HG02938 (cell line): ENCODE measurements at regions not wholly inside any gene's neighbourhood (a gene's known extent, or its start where the extent isn't known, plus 50 kb on each side); places are given as distances from the start of the nearest gene placed in this dataset.

Experiments
- ATAC-seq: cut with Tn5 transposase; IDR thresholded peaks from one replicate; pipeline ENCODE4 v1.9.1; 2021; ENCODE audit warnings: mild to moderate bottlenecking, moderate library complexity; ENCODE audit not compliant: unreplicated experiment

GRCh38 chr12:90100579-90100978 lies 391.9 kb upstream of the ATP2B1 start:
- no peak for ATAC-seq

GRCh38 chr12:90099288-90099687 lies 390.6 kb upstream of the ATP2B1 start:
- no peak for ATAC-seq

- ATAC-seq = no peak
Measured at GRCh38 chr12:90098132-90098779, 389.6 kb upstream of the ATP2B1 start.

- ATAC-seq = no peak
Measured at GRCh38 chr12:90091809-90092208, 383.2 kb upstream of the ATP2B1 start.

DNA sequence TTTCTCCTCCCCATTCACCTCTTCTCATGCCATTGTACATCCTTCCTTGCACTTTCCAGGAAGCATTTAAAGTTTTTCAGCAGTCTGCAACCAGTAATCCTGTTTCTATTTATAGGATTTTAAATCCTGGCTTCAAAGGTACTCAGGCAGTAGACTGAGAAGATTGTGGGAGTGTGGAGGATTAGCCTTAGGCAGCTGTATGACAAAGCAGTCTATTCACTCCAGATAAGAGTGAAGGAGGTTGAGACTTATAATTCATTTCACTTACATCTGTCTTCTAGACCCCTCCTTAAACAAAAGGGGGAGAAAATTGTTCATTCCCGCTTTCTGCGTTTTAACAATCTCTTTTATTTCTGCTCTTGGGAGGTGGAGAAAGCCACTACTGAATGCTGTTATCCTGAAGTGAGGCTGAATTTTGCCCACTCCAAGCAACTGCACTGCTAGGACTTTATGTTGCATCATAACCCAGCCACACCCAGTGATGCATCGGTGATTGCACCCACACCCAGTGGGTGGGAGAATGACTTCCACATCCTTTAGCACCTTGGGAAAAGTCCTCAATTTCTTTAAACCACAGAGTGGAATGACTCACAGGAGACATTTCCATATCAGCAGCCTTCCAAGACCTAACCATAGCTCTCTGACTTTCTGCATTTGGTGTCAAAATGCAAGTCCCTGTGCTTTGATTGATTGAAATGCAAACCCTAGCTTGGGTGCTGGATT lies 382.5 kb upstream of the ATP2B1 start:
- ATAC-seq = no peak

DNA sequence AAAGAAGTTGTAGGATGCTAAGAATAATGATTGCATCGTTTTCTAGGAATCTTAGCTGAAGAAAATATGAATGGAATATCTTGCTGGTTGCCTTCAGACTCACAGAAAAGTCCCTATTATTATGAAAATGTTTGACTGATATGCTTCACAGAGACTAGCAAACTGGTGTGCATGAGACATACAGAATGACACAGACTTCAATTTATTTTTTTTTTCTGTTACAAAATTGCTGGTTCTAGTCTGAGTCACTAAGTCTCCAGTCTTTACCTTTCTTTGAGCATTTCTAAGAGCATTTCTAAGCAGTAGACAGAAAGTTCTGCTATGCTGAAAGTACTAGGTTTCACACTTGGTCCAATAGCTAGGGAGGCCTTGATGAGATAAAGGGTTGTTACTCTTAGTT lies 377.6 kb upstream of the ATP2B1 start:
- ATAC-seq = no peak

DNA sequence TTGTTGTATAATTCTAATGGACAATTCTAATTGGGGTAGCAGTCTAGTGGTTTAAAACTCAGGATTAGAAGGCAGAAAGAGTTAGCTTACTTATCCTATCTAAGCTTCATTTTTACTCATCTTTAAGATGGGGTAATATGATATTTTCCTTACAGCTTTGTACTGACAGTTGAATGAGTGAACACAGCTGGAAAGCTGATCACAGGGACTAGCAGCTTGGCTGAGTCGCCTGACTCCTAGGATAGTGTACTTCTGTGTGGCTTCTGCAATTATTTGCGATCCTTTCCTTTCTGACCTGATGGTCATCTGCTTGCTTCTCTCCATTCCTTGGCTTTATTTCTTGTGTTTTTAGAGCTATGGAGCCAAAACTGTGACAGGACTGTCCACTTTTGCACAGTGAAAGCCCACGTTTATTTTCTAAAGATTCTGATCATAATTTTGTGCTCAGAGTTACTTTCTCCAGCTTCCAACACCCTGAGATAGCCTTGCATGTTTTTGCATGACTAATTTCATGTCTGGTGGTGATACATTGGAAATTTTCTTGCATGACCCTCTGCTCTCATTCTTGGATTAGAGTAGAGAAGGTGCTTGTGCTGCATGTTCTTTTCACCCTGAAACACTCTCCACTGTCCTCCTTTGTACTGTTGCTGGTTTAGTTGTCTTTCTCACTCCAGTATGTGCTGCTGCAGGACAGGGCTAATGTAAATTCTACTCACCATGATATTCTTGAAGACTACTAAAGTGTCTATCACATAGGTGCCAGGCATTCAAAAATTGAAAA lies 377.0 kb upstream of the ATP2B1 start:
- ATAC-seq = no peak

DNA sequence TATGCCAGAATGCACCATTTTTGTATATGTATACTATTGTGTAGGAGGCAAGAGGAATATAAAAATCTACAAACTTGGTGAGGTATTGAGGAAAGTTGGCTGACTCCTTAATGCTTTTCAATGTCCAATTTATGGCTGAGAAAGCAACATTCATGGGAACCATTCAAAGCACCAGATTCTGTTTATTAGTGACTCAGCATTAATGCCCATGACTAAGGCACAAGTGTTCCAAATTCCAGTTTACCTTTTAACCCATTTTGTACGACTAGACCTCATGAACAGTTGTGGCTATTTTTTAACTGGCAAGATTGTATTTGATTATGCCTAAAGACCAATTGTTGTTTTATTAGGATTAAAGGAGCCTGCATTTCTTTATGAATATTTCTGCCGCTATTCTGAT lies 375.4 kb upstream of the ATP2B1 start:
- no peak for ATAC-seq

DNA sequence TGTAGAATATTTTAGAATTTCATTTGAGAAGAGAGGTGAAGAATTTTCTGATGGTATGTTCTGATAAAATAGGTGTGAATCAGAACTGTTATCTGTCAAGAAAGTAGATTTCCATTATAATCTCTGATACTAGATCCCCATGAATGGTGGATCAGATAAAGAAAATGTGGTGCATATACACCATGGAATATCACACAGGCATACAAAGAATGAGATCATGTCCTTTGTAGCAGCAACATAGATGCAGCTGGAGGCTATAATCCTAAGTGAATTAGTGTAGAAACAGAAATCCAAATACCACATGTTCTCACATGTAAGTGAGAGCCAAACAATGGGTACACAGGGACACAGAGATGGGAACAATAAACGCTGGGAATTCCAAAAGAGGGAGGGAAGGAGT lies 372.0 kb upstream of the ATP2B1 start:
- no peak for ATAC-seq

- ATAC-seq = no peak
Measured at GRCh38 chr12:90079529-90080210, 371.0 kb upstream of the ATP2B1 start.

DNA sequence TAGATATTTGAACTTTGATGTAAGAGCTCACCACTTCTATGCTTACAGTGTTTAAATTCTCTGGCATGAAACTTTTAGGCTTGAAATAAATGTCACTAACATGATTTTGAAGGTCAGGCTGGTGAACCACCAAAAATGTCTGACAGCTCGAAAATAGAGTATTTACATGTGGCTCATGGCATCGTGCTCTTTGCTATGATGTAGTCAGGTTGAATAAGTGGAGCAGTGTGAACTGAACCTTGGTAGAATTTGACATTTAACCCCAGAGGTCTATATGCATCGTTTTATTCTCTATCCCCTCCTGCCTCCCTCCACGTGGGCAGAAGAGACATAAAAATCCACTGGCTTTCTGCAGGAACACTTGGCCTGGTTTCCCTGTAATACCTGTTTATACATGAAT lies 369.7 kb upstream of the ATP2B1 start:
- ATAC-seq = no peak

- no peak for ATAC-seq
Measured at GRCh38 chr12:90077756-90078155, 369.1 kb upstream of the ATP2B1 start.

DNA sequence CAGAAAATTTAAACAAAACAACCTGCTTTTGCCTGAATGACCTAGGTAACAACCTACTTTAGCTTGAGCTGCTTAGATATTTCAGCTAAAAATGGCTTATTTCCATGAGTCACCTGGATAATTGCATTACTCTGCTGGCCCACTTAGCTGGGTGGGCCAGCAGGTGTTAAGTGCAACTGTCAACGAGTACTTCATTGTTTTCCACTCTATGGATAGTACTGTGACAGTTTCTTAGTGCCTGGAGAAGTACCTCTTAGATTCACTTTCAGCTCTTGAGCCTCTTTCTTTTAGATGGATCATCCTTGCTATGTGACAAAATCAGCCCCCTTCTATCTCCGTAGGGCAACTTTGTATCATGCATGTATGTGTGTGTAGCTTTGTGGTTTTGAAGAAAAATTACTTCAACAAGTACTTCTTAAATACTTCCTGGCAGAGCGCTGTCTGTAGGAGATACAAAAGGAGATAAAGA lies 368.2 kb upstream of the ATP2B1 start:
- no peak for ATAC-seq

GRCh38 chr12:90075685-90076084 lies 367.0 kb upstream of the ATP2B1 start:
- no peak for ATAC-seq

DNA sequence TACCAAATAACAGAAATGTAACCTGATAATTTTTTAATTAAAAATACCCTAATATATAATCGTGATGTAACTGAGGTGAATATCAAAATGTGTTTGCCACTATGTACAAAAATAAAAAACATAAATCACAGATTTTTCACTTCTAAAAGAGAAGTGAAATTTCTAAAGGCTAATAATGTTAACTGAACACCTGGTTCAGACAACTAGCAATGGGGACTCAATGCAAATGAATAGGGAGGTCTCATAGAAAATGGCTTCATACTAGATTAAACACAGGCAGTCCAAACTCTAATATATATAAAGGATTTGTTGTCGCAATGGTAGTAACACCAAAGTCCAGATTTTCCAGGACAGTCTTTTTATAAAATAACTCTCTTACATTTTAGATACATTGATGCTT lies 365.4 kb upstream of the ATP2B1 start:
- ATAC-seq = no peak

GRCh38 chr12:90071996-90072395 lies 363.4 kb upstream of the ATP2B1 start:
- no peak for ATAC-seq

DNA sequence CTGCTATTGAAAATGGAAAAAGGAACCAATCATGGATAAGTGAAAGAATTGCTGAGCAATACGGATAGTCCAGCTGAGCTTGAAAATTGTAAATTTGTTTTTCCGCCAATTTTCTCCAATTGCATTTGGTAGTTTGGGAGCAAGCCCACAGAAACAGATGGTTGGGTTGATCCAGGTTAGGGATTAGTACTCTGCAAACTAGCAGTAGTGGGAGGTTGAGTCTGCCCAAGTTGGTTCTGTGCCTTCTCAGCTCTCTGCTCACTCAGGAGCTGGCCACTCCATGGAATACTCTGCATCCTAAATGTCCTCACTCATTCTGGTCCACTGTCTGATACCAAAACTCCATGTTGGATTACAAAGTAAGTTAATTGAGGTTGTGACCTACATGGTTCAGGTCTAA lies 361.1 kb upstream of the ATP2B1 start:
- ATAC-seq = no peak

- ATAC-seq = no peak
Measured at GRCh38 chr12:90067791-90068190, 359.2 kb upstream of the ATP2B1 start.

DNA sequence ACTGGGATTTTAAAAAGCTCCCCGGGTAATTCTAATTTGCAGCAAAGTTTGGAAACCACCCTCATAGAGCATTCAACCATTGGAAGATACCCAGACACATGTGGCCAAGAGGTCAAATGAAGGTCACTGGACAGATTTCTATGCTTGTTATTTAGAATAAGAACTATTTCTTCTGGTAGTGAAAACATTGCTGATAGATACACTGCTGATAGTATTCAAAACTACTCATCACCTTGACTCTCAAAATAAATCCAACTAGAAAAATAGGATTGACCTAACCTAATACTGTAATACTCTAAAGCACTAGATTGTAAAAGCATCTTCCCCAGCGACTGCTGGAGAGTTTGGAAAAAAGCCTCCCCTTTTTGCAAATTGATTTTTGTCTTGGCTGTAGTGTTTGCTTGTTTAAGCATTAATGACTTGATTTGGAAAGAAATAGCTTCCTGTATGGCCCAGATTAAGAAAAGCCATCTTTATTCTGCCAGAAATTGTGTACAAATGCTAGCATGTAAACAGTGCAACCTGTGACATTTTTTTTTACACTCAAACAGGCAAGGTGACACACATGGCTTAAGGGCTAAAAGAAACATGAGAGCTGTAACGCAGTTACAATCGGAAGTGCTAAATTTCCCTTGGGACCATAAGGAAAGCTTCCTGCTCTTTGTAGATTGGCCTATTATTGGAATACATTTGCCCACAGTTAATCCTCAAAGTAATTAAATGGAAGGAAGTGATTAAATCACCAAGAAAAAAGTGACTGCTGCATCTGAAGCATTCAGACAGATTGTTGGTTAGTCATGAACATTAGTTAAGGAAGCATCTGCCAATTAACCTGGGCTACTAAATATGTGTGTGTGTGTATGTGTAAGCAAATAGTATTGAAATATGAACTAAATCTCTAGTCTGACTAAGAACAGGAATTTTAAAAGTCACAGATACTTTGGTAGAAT lies 356.5 kb upstream of the ATP2B1 start:
- ATAC-seq = no peak

- ATAC-seq = no peak
Measured at GRCh38 chr12:90062799-90063198, 354.2 kb upstream of the ATP2B1 start.
